Activated CD8-positive, alpha-beta T cell treated with anti-CD3 and anti-CD28 coated beads for 36 hours (primary cell): ENCODE measurements at regions not wholly inside any gene's neighbourhood (a gene's known extent, or its start where the extent isn't known, plus 50 kb on each side); places are given as distances from the start of the nearest gene placed in this dataset.
"Not testable (repeated sequence)": the region's sequence is repeated elsewhere in the genome, so short reads cannot be mapped to it uniquely, and the experiment has no call there.

Source experiments
- ATAC-seq: fragments of 200-7000 bp; cut with Tn5 transposase; one replicate; pipeline ENCODE4 v1.10.0; 2021; ENCODE audit warnings: mild to moderate bottlenecking, moderate library complexity
- CTCF ChIA-PET: fragments of 350-600 bp; sonication (Branson Sonifier 250); formaldehyde crosslinking; loops from one replicate; lab custom pipeline; 2021; ENCODE audit warnings: antibody characterized with exemption; lab: Charles Lee
- POLR2A ChIA-PET: fragments of 350-600 bp; sonication (Branson Sonifier 250); formaldehyde crosslinking; loops from one replicate; lab custom pipeline; 2021; ENCODE audit warnings: antibody characterized with exemption; lab: Charles Lee
- DNase-seq: peaks from one replicate; pipeline ENCODE4 v3.0.0-alpha.2; 2020
- H3K27ac Mint-ChIP-seq: one replicate; pipeline ENCODE4 v1.8.0; 2021; ENCODE audit warnings: mild to moderate bottlenecking, mixed read lengths
- H3K27me3 Mint-ChIP-seq: one replicate; pipeline ENCODE4 v1.8.0; 2021; ENCODE audit warnings: mixed read lengths
- H3K36me3 Mint-ChIP-seq: one replicate; pipeline ENCODE4 v1.8.0; 2021; ENCODE audit warnings: low read depth, mixed read lengths
- H3K4me1 Mint-ChIP-seq: one replicate; pipeline ENCODE4 v1.8.0; 2021; ENCODE audit warnings: low read depth, mixed read lengths
- H3K4me3 Mint-ChIP-seq: one replicate; pipeline ENCODE4 v1.8.0; 2021; ENCODE audit warnings: mild to moderate bottlenecking, moderate library complexity, mixed read lengths
- H3K9me3 Mint-ChIP-seq: one replicate; pipeline ENCODE4 v1.8.0; 2021; ENCODE audit warnings: mixed read lengths
- intact Hi-C: fragments of 100-400 bp; cut with micrococcal nuclease; formaldehyde crosslinking; loops from one replicate; pipeline ENCODE4 v1.10.0; 2022
- TF ChIP-seq, protein P1 (sequence below): fragments of 200-600 bp; IDR thresholded peaks from one replicate; pipeline ENCODE4 v1.8.0; 2022; ENCODE audit warnings: antibody characterized with exemption, mild to moderate bottlenecking

DNA sequence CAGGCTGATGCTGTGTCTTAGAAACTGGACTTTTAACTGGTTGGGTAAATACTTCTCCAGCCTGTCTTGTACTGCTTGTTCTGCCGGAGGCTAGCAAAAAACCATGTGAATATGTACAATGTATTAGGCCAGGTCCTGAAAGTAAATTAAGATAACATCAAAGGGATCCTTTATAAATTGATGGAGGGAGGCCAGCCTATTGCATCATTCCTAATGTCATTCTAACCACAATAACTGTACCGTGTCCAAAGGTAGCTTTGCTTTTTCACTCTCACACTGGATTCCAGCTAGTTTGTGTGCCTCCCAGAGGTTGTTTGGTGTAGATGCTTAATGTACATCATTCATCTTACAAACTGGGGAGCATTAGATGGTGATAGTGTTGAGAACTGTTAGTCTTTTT lies 91.2 kb upstream of the SEM1 start:
- TF ChIP-seq, protein P1, sequence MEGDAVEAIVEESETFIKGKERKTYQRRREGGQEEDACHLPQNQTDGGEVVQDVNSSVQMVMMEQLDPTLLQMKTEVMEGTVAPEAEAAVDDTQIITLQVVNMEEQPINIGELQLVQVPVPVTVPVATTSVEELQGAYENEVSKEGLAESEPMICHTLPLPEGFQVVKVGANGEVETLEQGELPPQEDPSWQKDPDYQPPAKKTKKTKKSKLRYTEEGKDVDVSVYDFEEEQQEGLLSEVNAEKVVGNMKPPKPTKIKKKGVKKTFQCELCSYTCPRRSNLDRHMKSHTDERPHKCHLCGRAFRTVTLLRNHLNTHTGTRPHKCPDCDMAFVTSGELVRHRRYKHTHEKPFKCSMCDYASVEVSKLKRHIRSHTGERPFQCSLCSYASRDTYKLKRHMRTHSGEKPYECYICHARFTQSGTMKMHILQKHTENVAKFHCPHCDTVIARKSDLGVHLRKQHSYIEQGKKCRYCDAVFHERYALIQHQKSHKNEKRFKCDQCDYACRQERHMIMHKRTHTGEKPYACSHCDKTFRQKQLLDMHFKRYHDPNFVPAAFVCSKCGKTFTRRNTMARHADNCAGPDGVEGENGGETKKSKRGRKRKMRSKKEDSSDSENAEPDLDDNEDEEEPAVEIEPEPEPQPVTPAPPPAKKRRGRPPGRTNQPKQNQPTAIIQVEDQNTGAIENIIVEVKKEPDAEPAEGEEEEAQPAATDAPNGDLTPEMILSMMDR: no peak
- POLR2A ChIA-PET: no interaction called here
- Mint-ChIP-seq H3K4me1 (no peaks in the 10 kb centered on the region), H3K36me3 (no peaks in the 10 kb centered on the region), H3K9me3 (no peaks in the 10 kb centered on the region), H3K27me3 (peaks cover 25% of the 10 kb centered on the region), H3K27ac (no peak overlapping the region), H3K4me3 (no peak overlapping the region)
- CTCF ChIA-PET: no interaction called here
- intact Hi-C loops: no loop called here
- no peak for DNase-seq
- no peak for ATAC-seq

DNA sequence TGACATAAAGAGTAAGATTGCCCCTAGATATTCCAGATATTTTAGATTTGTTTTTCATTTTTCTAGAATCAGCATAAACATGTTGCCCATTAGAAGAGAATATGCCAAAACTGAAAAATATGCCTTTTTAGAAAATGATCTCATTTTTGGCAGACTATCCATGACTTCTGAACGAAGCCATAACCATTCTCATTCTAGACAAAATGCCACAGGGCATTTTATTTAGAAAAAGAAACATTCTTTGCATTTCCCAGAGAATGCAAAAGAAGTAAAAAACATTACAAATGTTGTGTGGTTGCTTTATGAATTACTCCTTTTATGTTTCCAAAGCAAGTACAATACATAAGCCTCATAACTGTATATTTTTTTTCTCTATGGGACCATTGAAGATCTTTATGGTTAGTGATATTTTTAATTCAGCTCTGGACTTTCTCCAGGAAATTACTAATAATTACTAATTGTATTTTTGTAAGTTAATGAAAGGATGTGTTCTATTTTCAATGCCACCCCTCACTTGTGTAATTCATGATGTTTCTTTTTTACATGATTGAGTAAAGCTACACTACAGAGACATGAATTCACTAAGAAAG lies 109.6 kb upstream of the SEM1 start:
- Mint-ChIP-seq H3K4me3 (no peak overlapping the region), H3K27ac (no peak overlapping the region), H3K36me3 (no peaks in the 10 kb centered on the region), H3K9me3 (no peaks in the 10 kb centered on the region), H3K4me1 (peaks cover 5% of the 10 kb centered on the region), H3K27me3 (peaks cover 42% of the 10 kb centered on the region)
- TF ChIP-seq, protein P1: no peak
- DNase-seq (no peak), ATAC-seq (no peak)
- CTCF ChIA-PET: no interaction called here
- POLR2A ChIA-PET: no interaction called here
- intact Hi-C loops: no loop called here

DNA sequence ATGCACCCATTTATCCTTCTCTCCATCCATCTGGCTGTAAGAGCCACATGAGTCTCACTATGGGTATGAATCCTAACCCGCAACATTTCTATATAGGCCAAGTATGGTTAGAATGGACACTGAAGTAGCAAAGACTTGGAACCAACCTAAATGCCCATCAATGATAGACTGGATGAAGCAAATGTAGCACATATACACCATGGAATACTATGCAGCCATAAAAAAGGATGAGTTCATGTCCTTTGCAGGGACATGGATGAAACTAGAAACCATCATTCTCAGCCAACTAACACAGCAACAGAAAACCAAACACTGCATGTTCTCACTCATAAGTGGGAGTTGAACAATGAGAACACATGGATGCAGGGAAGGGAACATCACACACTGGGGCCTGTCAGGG lies 111.5 kb upstream of the SEM1 start:
- H3K4me1 Mint-ChIP-seq, intact Hi-C loops, H3K27ac Mint-ChIP-seq, CTCF ChIA-PET, ATAC-seq, H3K9me3 Mint-ChIP-seq, DNase-seq, POLR2A ChIA-PET, H3K4me3 Mint-ChIP-seq, H3K36me3 Mint-ChIP-seq: not testable (repeated sequence)
- peaks cover 52% of the 10 kb centered on the region for H3K27me3 Mint-ChIP-seq

GRCh38 chr7:96822824-96823223 lies 113.2 kb upstream of the SEM1 start:
- intact Hi-C loops: no loop called here
- no peaks in the 10 kb centered on the region for H3K36me3 Mint-ChIP-seq
- ATAC-seq: no peak
- H3K27ac Mint-ChIP-seq: no peak overlapping the region
- TF ChIP-seq, protein P1: no peak
- POLR2A ChIA-PET: no interaction called here
- CTCF ChIA-PET: no interaction called here
- DNase-seq: no peak
- no peaks in the 10 kb centered on the region for H3K9me3 Mint-ChIP-seq
- peaks cover 55% of the 10 kb centered on the region for H3K27me3 Mint-ChIP-seq
- H3K4me1 Mint-ChIP-seq: peaks cover 5% of the 10 kb centered on the region
- H3K4me3 Mint-ChIP-seq: no peak overlapping the region

DNA sequence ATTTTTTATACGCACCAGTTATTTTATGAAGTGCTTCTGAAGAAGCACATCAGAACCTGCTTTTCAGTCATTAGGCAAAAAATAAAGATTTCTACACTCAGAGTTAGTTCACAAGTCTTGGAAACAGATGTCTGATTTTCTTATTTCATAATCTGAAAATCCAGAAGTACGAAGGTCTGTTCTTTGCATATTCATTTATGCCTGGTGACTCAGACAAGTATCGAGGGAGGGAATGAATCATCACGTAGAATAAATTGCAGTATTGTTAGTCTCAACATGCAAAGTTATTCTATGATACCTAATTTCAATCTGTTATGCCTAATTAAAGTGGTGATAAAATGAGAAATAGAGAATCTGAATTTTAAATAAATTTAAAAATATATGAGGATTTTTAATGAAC lies 113.6 kb upstream of the SEM1 start:
- ATAC-seq (no peak), DNase-seq (peak; percentile 7)
- POLR2A ChIA-PET: no interaction called here
- Mint-ChIP-seq H3K9me3 (no peaks in the 10 kb centered on the region), H3K36me3 (no peaks in the 10 kb centered on the region), H3K27ac (no peak overlapping the region), H3K4me1 (peaks cover 5% of the 10 kb centered on the region), H3K27me3 (peaks cover 58% of the 10 kb centered on the region), H3K4me3 (no peak overlapping the region)
- intact Hi-C loops: no loop called here
- TF ChIP-seq, protein P1: no peak
- CTCF ChIA-PET: no interaction called here
